ENCODE measurements at regions not wholly inside any gene's neighbourhood (a gene's known extent, or its start where the extent isn't known, plus 50 kb on each side); places are given as distances from the start of the nearest gene placed in this dataset.

GRCh38 chr4:166314902-166315301 lies 441.9 kb downstream of the TLL1 start:
- TF ChIP-seq POLR2A (IDR thresholded peaks at IDR 0.05), result no peak
- TF ChIP-seq, protein P1, sequence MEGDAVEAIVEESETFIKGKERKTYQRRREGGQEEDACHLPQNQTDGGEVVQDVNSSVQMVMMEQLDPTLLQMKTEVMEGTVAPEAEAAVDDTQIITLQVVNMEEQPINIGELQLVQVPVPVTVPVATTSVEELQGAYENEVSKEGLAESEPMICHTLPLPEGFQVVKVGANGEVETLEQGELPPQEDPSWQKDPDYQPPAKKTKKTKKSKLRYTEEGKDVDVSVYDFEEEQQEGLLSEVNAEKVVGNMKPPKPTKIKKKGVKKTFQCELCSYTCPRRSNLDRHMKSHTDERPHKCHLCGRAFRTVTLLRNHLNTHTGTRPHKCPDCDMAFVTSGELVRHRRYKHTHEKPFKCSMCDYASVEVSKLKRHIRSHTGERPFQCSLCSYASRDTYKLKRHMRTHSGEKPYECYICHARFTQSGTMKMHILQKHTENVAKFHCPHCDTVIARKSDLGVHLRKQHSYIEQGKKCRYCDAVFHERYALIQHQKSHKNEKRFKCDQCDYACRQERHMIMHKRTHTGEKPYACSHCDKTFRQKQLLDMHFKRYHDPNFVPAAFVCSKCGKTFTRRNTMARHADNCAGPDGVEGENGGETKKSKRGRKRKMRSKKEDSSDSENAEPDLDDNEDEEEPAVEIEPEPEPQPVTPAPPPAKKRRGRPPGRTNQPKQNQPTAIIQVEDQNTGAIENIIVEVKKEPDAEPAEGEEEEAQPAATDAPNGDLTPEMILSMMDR (IDR thresholded peaks at IDR 0.05), result no peak
- Histone ChIP-seq H3K27me3 (no peaks in the 10 kb centered on the region), H3K27ac (no peak overlapping the region), H3K4me3 (no peak overlapping the region), H3K36me3 (no peaks in the 10 kb centered on the region), H3K4me1 (no peaks in the 10 kb centered on the region), H3K9me3 (no peaks in the 10 kb centered on the region)
- WGBS, 2 donors, result 66 to 78% methylated on average over 1 of the region's 1 CpG
- no peak for DNase-seq
- intact Hi-C loops (cut with DNase I), result no loop called here

GRCh38 chr4:166315721-166316467 lies 442.9 kb downstream of the TLL1 start:
- Histone ChIP-seq H3K36me3 (no peaks in the 10 kb centered on the region), H3K27ac (no peak overlapping the region), H3K4me3 (no peak overlapping the region), H3K9me3 (no peaks in the 10 kb centered on the region), H3K4me1 (no peaks in the 10 kb centered on the region), H3K27me3 (no peaks in the 10 kb centered on the region)
- DNase-seq, result no peak
- intact Hi-C loops (cut with DNase I), result no loop called here
- WGBS, 2 donors, result 88 to 93% methylated on average over 10 to 11 of the region's 11 CpGs
- TF ChIP-seq POLR2A (IDR thresholded peaks at IDR 0.05), result no peak

GRCh38 chr4:166318810-166319525 lies 445.9 kb downstream of the TLL1 start:
- no peaks in the 10 kb centered on the region for H3K36me3 ChIP-seq
- H3K27ac ChIP-seq, result no peak overlapping the region
- TF ChIP-seq, protein P1 (IDR thresholded peaks at IDR 0.05), result no peak
- no peak for TF ChIP-seq POLR2A (IDR thresholded peaks at IDR 0.05)
- WGBS, 2 donors, result 67 to 74% methylated on average over 4 of the region's 4 CpGs
- intact Hi-C loops (cut with DNase I), result no loop called here
- H3K9me3 ChIP-seq, result no peaks in the 10 kb centered on the region
- DNase-seq, result no peak
- no peaks in the 10 kb centered on the region for H3K4me1 ChIP-seq
- no peak overlapping the region for H3K4me3 ChIP-seq
- H3K27me3 ChIP-seq, result no peaks in the 10 kb centered on the region

DNA sequence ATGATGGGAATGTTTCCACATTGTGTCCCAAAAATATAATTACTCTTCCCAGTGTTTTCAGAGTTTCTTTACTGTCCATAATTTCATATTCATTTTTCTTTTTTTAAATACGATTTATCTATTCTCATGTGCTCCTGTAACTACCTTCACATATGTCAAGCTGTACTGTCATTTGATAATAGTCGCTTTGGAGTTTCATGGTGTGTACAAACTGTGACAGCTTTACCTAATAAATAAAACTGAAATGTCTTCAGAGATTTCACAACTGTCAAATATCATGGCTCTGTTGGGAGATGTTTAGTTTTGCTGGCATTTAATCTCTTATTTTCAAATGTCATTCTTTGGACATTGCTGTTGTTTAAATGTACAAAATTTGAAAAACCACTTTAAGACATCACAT lies 450.2 kb downstream of the TLL1 start:
- no peak for DNase-seq
- intact Hi-C loops (cut with DNase I), result no loop called here
- TF ChIP-seq, protein P1 (IDR thresholded peaks at IDR 0.05), result no peak
- no peak for TF ChIP-seq POLR2A (IDR thresholded peaks at IDR 0.05)

DNA sequence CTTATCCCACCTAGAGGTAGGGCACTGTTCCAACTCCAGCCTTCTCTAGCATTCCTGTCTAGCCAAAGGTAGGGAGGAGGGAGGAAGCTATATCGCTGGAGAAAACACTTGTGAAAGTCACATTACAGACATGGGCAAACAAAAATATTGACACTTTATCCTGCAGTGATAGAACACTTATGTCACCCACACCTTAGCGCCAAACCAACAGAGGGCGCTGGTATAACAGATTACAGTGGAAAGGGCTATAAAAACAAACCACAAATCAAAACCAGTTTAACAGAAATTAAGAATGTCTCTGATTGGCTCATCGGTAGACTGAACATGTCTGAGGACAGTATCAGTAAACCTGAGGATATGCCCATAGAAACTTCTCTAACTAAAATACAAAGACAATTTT lies 451.3 kb downstream of the TLL1 start:
- Histone ChIP-seq H3K27me3 (no peaks in the 10 kb centered on the region), H3K27ac (no peak overlapping the region), H3K36me3 (no peaks in the 10 kb centered on the region), H3K4me3 (no peak overlapping the region), H3K9me3 (no peaks in the 10 kb centered on the region), H3K4me1 (no peaks in the 10 kb centered on the region)
- WGBS, 2 donors, result 45 to 55% methylated on average over 4 of the region's 4 CpGs
- intact Hi-C loops (cut with DNase I), result no loop called here
- DNase-seq, result no peak
- TF ChIP-seq, protein P1 (IDR thresholded peaks at IDR 0.05), result peak in 1 of 6 experiments; percentile 26
- no peak for TF ChIP-seq POLR2A (IDR thresholded peaks at IDR 0.05)

More for the DNA sequence above, 450.2 kb downstream of the TLL1 start:
- no peaks in the 10 kb centered on the region for H3K9me3 ChIP-seq
- 82 to 83% methylated on average over 2 of the region's 2 CpGs for WGBS, 2 donors
- no peak overlapping the region for H3K4me3 ChIP-seq
- no peaks in the 10 kb centered on the region for H3K27me3 ChIP-seq
- H3K36me3 ChIP-seq, result no peaks in the 10 kb centered on the region
- H3K27ac ChIP-seq, result no peak overlapping the region
- H3K4me1 ChIP-seq, result no peaks in the 10 kb centered on the region

Data from esophagus squamous epithelium (tissue), 5 donors.